GM12878 (cell line): ENCODE measurements at regions not wholly inside any gene's neighbourhood (a gene's known extent, or its start where the extent isn't known, plus 50 kb on each side); places are given as distances from the start of the nearest gene placed in this dataset.

Experiments
- ATF7 ChIP-seq: fragments of 450-650 bp; IDR thresholded peaks from 2 replicates; pipeline ENCODE4 v1.6.1; 2016; ENCODE audit warnings: low read depth, mild to moderate bottlenecking
- CHD2 ChIP-seq: IDR thresholded peaks from 2 replicates; pipeline ENCODE4 v1.6.1; 2011; ENCODE audit warnings: low read depth, low read length, improper control_type of control experiment, borderline replicate concordance
- CUX1 ChIP-seq: IDR thresholded peaks from 2 replicates; pipeline ENCODE4 v1.6.1; 2012; ENCODE audit warnings: improper control_type of control experiment, low read depth, low read length; ENCODE audit not compliant: insufficient replicate concordance
- DPF2 ChIP-seq: fragments of 450-650 bp; IDR thresholded peaks from 2 replicates; pipeline ENCODE4 v1.6.1; 2017; ENCODE audit warnings: mild to moderate bottlenecking
- EED ChIP-seq: sonication (generic); IDR thresholded peaks from 2 replicates; pipeline ENCODE4 v1.6.1; 2016; ENCODE audit warnings: antibody characterized with exemption, low read depth
- EP300 ChIP-seq, 2 experiments: fragments of 150-350 bp in 1 of 2; IDR thresholded peaks; 2 replicates each; pipeline ENCODE4 v1.6.1; 2011 to 2012; ENCODE audit warnings: low read depth in 2 of 2, low read length in 2 of 2, borderline replicate concordance in 1 of 2, improper control_type of control experiment in 1 of 2, inconsistent platforms in 1 of 2; ENCODE audit not compliant: control insufficient read depth in 1 of 2
- IKZF2 ChIP-seq, 2 experiments: fragments of 450-650 bp; IDR thresholded peaks; 2 replicates each; pipeline ENCODE4 v1.6.1; 2017; ENCODE audit warnings: mild to moderate bottlenecking in 2 of 2, moderate library complexity in 2 of 2
- IRF4 ChIP-seq: IDR thresholded peaks from 2 replicates; pipeline ENCODE4 v1.6.1; 2011; ENCODE audit warnings: low read depth, low read length
- MEF2A ChIP-seq: IDR thresholded peaks from 2 replicates; pipeline ENCODE4 v1.6.1; 2011; ENCODE audit warnings: low read depth, mild to moderate bottlenecking, low read length, moderate library complexity; ENCODE audit not compliant: insufficient read depth
- MTA2 ChIP-seq: fragments of 450-650 bp; IDR thresholded peaks from 2 replicates; pipeline ENCODE4 v1.6.1; 2016; ENCODE audit warnings: low read depth, mild to moderate bottlenecking, moderate library complexity
- NFIC ChIP-seq: IDR thresholded peaks from 2 replicates; pipeline ENCODE4 v1.6.1; 2012; ENCODE audit warnings: low read depth, mild to moderate bottlenecking, inconsistent platforms, low read length, moderate library complexity
- PAX5 ChIP-seq: IDR thresholded peaks from 2 replicates; pipeline ENCODE4 v1.6.1; 2011; ENCODE audit warnings: low read depth, low read length, borderline replicate concordance
- SIN3A ChIP-seq: IDR thresholded peaks from 2 replicates; pipeline ENCODE4 v1.6.1; 2012; ENCODE audit warnings: low read depth, low read length, improper control_type of control experiment
- SPI1 ChIP-seq: IDR thresholded peaks from 2 replicates; pipeline ENCODE4 v1.6.1; 2011; ENCODE audit warnings: low read depth, mild to moderate bottlenecking, low read length, moderate library complexity, borderline replicate concordance; ENCODE audit not compliant: insufficient read depth
- TBL1XR1 ChIP-seq: IDR thresholded peaks from 2 replicates; pipeline ENCODE4 v1.6.1; 2012; ENCODE audit warnings: low read depth, low read length, improper control_type of control experiment
- TCF12 ChIP-seq: IDR thresholded peaks from 2 replicates; pipeline ENCODE4 v1.6.1; 2011; ENCODE audit warnings: low read depth, mild to moderate bottlenecking, low read length
- TCF3 ChIP-seq: IDR thresholded peaks from 2 replicates; pipeline ENCODE4 v1.6.1; 2012; ENCODE audit warnings: low read depth, mild to moderate bottlenecking, low read length, borderline replicate concordance; ENCODE audit not compliant: insufficient read depth
- ZBED1 ChIP-seq: IDR thresholded peaks from 2 replicates; pipeline ENCODE4 v1.6.1; 2016; ENCODE audit warnings: borderline replicate concordance
- TF ChIP-seq, protein P1 (sequence below): fragments of 450-650 bp; IDR thresholded peaks from 2 replicates; pipeline ENCODE4 v1.6.1; 2016; ENCODE audit warnings: mild to moderate bottlenecking
- TF ChIP-seq, protein P2 (sequence below): IDR thresholded peaks from 2 replicates; pipeline ENCODE4 v1.6.1; 2012; ENCODE audit warnings: low read depth, low read length, improper control_type of control experiment
- TF ChIP-seq, protein P3 (sequence below): fragments of 450-650 bp; IDR thresholded peaks from 2 replicates; pipeline ENCODE4 v1.6.1; 2017; ENCODE audit warnings: low read depth, mild to moderate bottlenecking, moderate library complexity

- TF ChIP-seq, protein P1, sequence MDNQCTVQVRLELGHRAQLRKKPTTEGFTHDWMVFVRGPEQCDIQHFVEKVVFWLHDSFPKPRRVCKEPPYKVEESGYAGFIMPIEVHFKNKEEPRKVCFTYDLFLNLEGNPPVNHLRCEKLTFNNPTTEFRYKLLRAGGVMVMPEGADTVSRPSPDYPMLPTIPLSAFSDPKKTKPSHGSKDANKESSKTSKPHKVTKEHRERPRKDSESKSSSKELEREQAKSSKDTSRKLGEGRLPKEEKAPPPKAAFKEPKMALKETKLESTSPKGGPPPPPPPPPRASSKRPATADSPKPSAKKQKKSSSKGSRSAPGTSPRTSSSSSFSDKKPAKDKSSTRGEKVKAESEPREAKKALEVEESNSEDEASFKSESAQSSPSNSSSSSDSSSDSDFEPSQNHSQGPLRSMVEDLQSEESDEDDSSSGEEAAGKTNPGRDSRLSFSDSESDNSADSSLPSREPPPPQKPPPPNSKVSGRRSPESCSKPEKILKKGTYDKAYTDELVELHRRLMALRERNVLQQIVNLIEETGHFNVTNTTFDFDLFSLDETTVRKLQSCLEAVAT: peak; percentile 63; the same call in 1 of the 2 replicates
- TF ChIP-seq ATF7: peak; percentile 62
- TF ChIP-seq ZBED1: peak; percentile 82
- TF ChIP-seq SIN3A: no peak
- peak; percentile 22; the same call in 1 of the 2 replicates for TF ChIP-seq CHD2
- TF ChIP-seq MTA2: peak; percentile 93
- peak; percentile 100 for TF ChIP-seq SPI1
- peak; percentile 68; the same call in 1 of the 2 replicates for TF ChIP-seq TBL1XR1
- TF ChIP-seq, protein P2, sequence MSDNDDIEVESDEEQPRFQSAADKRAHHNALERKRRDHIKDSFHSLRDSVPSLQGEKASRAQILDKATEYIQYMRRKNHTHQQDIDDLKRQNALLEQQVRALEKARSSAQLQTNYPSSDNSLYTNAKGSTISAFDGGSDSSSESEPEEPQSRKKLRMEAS: no peak
- peak; percentile 86 to 92 for TF ChIP-seq EP300 (IDR thresholded peaks at IDR 0.05; ENCODE audit: borderline replicate concordance in 1 of 2, control insufficient read depth in 1 of 2, low read depth in 2 of 2, low read length in 2 of 2)
- peak; percentile 61; the same call in 1 of the 2 replicates for TF ChIP-seq MEF2A
- TF ChIP-seq IKZF2 (IDR thresholded peaks at IDR 0.05): peak; percentile 98
- TF ChIP-seq NFIC: peak; percentile 81
- TF ChIP-seq TCF3: peak; percentile 78; the same call in 1 of the 2 replicates
- TF ChIP-seq DPF2: peak; percentile 73
- TF ChIP-seq, protein P3, sequence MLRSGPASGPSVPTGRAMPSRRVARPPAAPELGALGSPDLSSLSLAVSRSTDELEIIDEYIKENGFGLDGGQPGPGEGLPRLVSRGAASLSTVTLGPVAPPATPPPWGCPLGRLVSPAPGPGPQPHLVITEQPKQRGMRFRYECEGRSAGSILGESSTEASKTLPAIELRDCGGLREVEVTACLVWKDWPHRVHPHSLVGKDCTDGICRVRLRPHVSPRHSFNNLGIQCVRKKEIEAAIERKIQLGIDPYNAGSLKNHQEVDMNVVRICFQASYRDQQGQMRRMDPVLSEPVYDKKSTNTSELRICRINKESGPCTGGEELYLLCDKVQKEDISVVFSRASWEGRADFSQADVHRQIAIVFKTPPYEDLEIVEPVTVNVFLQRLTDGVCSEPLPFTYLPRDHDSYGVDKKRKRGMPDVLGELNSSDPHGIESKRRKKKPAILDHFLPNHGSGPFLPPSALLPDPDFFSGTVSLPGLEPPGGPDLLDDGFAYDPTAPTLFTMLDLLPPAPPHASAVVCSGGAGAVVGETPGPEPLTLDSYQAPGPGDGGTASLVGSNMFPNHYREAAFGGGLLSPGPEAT: peak; percentile 73
- peak; percentile 35; the same call in 1 of the 2 replicates for TF ChIP-seq TCF12
- peak; percentile 91 for TF ChIP-seq PAX5
- TF ChIP-seq CUX1: peak; percentile 52
- TF ChIP-seq IRF4: peak; percentile 87
- peak; percentile 97 for TF ChIP-seq EED
Observed at GRCh38 chr20:24842918-24843715, 106.0 kb upstream of the CST7 start (continued).
